ENCODE measurements at regions not wholly inside any gene's neighbourhood (a gene's known extent, or its start where the extent isn't known, plus 50 kb on each side); places are given as distances from the start of the nearest gene placed in this dataset.

DNA sequence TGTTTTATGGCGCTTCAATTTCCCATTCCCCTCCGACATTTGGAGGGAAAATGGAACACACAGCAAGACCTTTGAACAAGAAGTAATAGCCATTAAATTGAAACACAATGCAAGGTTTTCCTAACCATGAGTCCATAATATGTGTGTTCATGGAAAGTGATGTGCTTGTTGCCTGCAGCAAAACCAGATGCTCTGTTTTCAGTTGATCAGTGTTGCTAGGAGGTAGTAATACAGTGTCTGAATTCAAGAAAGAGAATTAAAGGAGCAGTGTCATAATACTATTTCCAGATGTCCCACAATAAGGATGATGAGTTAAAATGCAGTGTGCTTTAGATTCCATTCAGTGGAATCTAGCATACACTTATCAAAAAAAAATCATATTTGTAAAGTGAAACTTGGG is 637.4 kb upstream of the API5 start:
- TF ChIP-seq, protein P1, sequence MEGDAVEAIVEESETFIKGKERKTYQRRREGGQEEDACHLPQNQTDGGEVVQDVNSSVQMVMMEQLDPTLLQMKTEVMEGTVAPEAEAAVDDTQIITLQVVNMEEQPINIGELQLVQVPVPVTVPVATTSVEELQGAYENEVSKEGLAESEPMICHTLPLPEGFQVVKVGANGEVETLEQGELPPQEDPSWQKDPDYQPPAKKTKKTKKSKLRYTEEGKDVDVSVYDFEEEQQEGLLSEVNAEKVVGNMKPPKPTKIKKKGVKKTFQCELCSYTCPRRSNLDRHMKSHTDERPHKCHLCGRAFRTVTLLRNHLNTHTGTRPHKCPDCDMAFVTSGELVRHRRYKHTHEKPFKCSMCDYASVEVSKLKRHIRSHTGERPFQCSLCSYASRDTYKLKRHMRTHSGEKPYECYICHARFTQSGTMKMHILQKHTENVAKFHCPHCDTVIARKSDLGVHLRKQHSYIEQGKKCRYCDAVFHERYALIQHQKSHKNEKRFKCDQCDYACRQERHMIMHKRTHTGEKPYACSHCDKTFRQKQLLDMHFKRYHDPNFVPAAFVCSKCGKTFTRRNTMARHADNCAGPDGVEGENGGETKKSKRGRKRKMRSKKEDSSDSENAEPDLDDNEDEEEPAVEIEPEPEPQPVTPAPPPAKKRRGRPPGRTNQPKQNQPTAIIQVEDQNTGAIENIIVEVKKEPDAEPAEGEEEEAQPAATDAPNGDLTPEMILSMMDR (IDR thresholded peaks at IDR 0.05; ENCODE audit: low read depth, low read length), result no peak
- no peak for TF ChIP-seq EZH2phosphoT487 (IDR thresholded peaks at IDR 0.05; ENCODE audit: low read depth)

Data from OCI-LY3 (cell line).